Keratinocyte (primary cell): ENCODE measurements at regions not wholly inside any gene's neighbourhood (a gene's known extent, or its start where the extent isn't known, plus 50 kb on each side); places are given as distances from the start of the nearest gene placed in this dataset.

Experiments used
- DNase-seq: peaks from one replicate; pipeline ENCODE4 v3.0.0-alpha.2; 2011; ENCODE audit warnings: low read depth, missing footprints, low spot score
- FAIRE-seq: peaks from 2 replicates; lab custom pipeline; 2011; peaks lifted over from hg19 to GRCh38; lab: Jason Lieb, UNC
- H2AFZ ChIP-seq: 2 replicates; pipeline ENCODE4 v1.6.0; 2012; ENCODE audit warnings: low read length, control low read depth, inconsistent platforms; ENCODE audit not compliant: control insufficient read depth
- H3K27ac ChIP-seq: 2 replicates; pipeline ENCODE4 v1.5.1; 2011; ENCODE audit warnings: low read length; ENCODE audit not compliant: control insufficient read depth, insufficient read depth
- H3K27me3 ChIP-seq: 3 replicates; pipeline ENCODE4 v1.6.0; 2011; ENCODE audit warnings: low read length; ENCODE audit not compliant: control insufficient read depth, insufficient read depth; ENCODE audit errors: extremely low read depth
- H3K36me3 ChIP-seq, 2 experiments: 2 replicates in 1 of 2; 3 replicates in 1 of 2; pipeline ENCODE4 v1.5.1; 2011; ENCODE audit warnings: low read length in 2 of 2, mild to moderate bottlenecking in 1 of 2; ENCODE audit not compliant: control insufficient read depth in 2 of 2, insufficient read depth in 2 of 2; ENCODE audit errors: extremely low read depth in 1 of 2
- H3K4me1 ChIP-seq: 3 replicates; pipeline ENCODE4 v1.5.1; 2011; ENCODE audit warnings: low read length; ENCODE audit not compliant: control insufficient read depth, insufficient read depth; ENCODE audit errors: extremely low read depth
- H3K4me2 ChIP-seq: 3 replicates; pipeline ENCODE4 v1.6.0; 2011; ENCODE audit warnings: low read depth, low read length; ENCODE audit not compliant: control insufficient read depth, insufficient read depth; ENCODE audit errors: extremely low read depth
- H3K4me3 ChIP-seq, 3 experiments: fragments of 200-600 bp in 1 of 3; sonication (generic) in 1 of 3; 2 replicates in 2 of 3; 3 replicates in 1 of 3; pipeline ENCODE4 v1.5.1; 2011 to 2016; ENCODE audit warnings: low read length in 3 of 3, mild to moderate bottlenecking in 3 of 3, control low read depth in 2 of 3, inconsistent platforms in 1 of 3, low read depth in 1 of 3, mixed read lengths in 1 of 3, mixed run types in 1 of 3, moderate library complexity in 1 of 3; ENCODE audit not compliant: control insufficient read depth in 2 of 3, insufficient read depth in 2 of 3; ENCODE audit errors: extremely low read depth in 1 of 3
- H3K79me2 ChIP-seq: 2 replicates; pipeline ENCODE4 v1.6.0; 2012; ENCODE audit warnings: low read length; ENCODE audit not compliant: control insufficient read depth, insufficient read depth
- H3K9ac ChIP-seq: 3 replicates; pipeline ENCODE4 v1.6.0; 2011; ENCODE audit warnings: low read length; ENCODE audit not compliant: control insufficient read depth, insufficient read depth; ENCODE audit errors: extremely low read depth
- H3K9me1 ChIP-seq: 3 replicates; pipeline ENCODE4 v1.6.0; 2011; ENCODE audit warnings: low read length; ENCODE audit not compliant: control insufficient read depth, insufficient read depth; ENCODE audit errors: extremely low read depth
- H3K9me3 ChIP-seq: 2 replicates; pipeline ENCODE4 v1.5.1; 2012; ENCODE audit warnings: low read depth, low read length; ENCODE audit not compliant: control insufficient read depth
- H4K20me1 ChIP-seq: 3 replicates; pipeline ENCODE4 v1.6.0; 2011; ENCODE audit warnings: low read length; ENCODE audit not compliant: control insufficient read depth, insufficient read depth; ENCODE audit errors: extremely low read depth
- CTCF ChIP-seq, 3 experiments: IDR thresholded peaks in 1 of 3; conservative IDR thresholded peaks in 1 of 3; optimal IDR thresholded peaks in 1 of 3; 2 replicates in 2 of 3; 3 replicates in 1 of 3; pipeline versions ENCODE3 to v1.5.1; 2011; ENCODE audit warnings: low read length in 3 of 3, mild to moderate bottlenecking in 3 of 3, moderate library complexity in 2 of 3, control low read depth in 1 of 3, inconsistent platforms in 1 of 3; ENCODE audit not compliant: insufficient read depth in 2 of 3; ENCODE audit errors: extremely low read depth in 1 of 3
- EZH2 ChIP-seq: IDR thresholded peaks from one replicate; pipeline ENCODE4 v1.6.1; 2012; ENCODE audit warnings: inconsistent platforms, mild to moderate bottlenecking, low read length, moderate library complexity
- dilution Hi-C: fragments of 300-500 bp; cut with MboI; formaldehyde crosslinking; loops from one replicate; pipeline ENCODE4 v1.7.0; 2020; ENCODE audit warnings: low sequenced_read_pairs; ENCODE audit not compliant: extremely low pct_ligation_motif_present

DNA sequence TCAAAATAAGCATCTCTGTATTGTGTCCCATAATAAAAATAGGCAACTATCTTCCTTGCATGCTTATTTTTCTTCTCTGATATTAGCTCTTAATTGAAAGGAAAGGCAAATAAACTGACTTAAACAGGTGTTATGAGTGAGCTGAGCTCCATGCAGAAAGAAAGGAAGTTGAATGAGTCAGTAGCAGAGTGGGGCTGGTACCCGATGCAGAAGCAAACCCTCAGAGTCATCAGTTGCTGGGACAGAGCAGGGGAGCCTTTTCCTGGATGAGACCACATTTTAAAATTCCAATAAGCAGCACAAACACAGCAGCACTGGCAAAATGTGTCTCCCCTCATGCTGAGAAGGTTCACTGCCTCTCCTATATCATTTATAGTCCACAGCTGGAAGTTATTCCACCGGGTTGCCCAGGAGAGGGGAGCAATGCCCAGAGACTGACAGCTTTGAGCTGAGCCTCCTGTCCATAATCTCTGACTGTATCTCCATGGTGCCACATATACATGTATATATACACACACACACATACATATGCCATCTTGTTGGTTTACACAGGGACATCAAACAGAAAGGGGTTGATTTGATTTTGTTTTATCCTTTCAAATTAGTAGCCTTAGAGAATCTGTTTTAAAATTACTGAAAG is 274.3 kb upstream of the PPARGC1A start:
- H3K27ac ChIP-seq, result no peak overlapping the region
- no peak for TF ChIP-seq CTCF (optimal IDR thresholded peaks at IDR 0.05 in 1 of 3, IDR thresholded peaks at IDR 0.05 in 1 of 3, conservative IDR thresholded peaks at IDR 0.05 in 1 of 3; ENCODE audit: extremely low read depth in 1 of 3, insufficient read depth in 2 of 3, low read length in 3 of 3)
- TF ChIP-seq EZH2, result no peak
- no peak overlapping the region for H2AFZ ChIP-seq
- H3K9me1 ChIP-seq, result no peaks in the 10 kb centered on the region
- H3K36me3 ChIP-seq, result no peaks in the 10 kb centered on the region
- no peaks in the 10 kb centered on the region for H4K20me1 ChIP-seq
- DNase-seq, result no peak
- no peaks in the 10 kb centered on the region for H3K27me3 ChIP-seq
- H3K4me2 ChIP-seq, result no peak overlapping the region
- no peak for FAIRE-seq
- H3K79me2 ChIP-seq, result no peaks in the 10 kb centered on the region
- dilution Hi-C loops, result no loop called here
- no peaks in the 10 kb centered on the region for H3K9me3 ChIP-seq
- H3K9ac ChIP-seq, result no peak overlapping the region
- H3K4me3 ChIP-seq, result no peak overlapping the region
- no peaks in the 10 kb centered on the region for H3K4me1 ChIP-seq

GRCh38 chr4:24163314-24163713 is 273.5 kb upstream of the PPARGC1A start:
- no peaks in the 10 kb centered on the region for H3K9me1 ChIP-seq
- DNase-seq (no peak), FAIRE-seq (no peak)
- dilution Hi-C loops, result no loop called here
- H3K27me3 ChIP-seq, result no peaks in the 10 kb centered on the region
- no peak overlapping the region for H3K4me3 ChIP-seq
- no peak overlapping the region for H3K9ac ChIP-seq
- H3K79me2 ChIP-seq, result no peaks in the 10 kb centered on the region
- H4K20me1 ChIP-seq, result no peaks in the 10 kb centered on the region
- no peaks in the 10 kb centered on the region for H3K36me3 ChIP-seq
- no peak for TF ChIP-seq CTCF (optimal IDR thresholded peaks at IDR 0.05 in 1 of 3, IDR thresholded peaks at IDR 0.05 in 1 of 3, conservative IDR thresholded peaks at IDR 0.05 in 1 of 3; ENCODE audit: extremely low read depth in 1 of 3, insufficient read depth in 2 of 3, low read length in 3 of 3)
- TF ChIP-seq EZH2, result no peak
- no peak overlapping the region for H3K4me2 ChIP-seq
- no peak overlapping the region for H2AFZ ChIP-seq
- no peak overlapping the region for H3K27ac ChIP-seq
- H3K9me3 ChIP-seq, result no peaks in the 10 kb centered on the region
- H3K4me1 ChIP-seq, result no peaks in the 10 kb centered on the region
